HPDE6-E6E7 (cell line): ENCODE measurements at regions not wholly inside any gene's neighbourhood (a gene's known extent, or its start where the extent isn't known, plus 50 kb on each side); places are given as distances from the start of the nearest gene placed in this dataset.
"Not testable (repeated sequence)": the region's sequence is repeated elsewhere in the genome, so short reads cannot be mapped to it uniquely, and the experiment has no call there.

Experiments used
- DNase-seq: peaks from one replicate; pipeline ENCODE4 v3.0.0; 2011; ENCODE audit warnings: missing footprints; ENCODE audit errors: extremely low spot score

- no peak for DNase-seq
Measured at GRCh38 chr5:117731446-117731845, 1156.8 kb upstream of the SEMA6A start.

GRCh38 chr5:117720784-117721183, 1146.2 kb upstream of the SEMA6A start:
- DNase-seq: not testable (repeated sequence)

- DNase-seq: no peak
Measured at GRCh38 chr5:117719413-117719812, 1144.8 kb upstream of the SEMA6A start.

GRCh38 chr5:117713585-117714198, 1139.1 kb upstream of the SEMA6A start:
- DNase-seq: no peak

- DNase-seq: no peak
Measured at GRCh38 chr5:117701062-117701461, 1126.4 kb upstream of the SEMA6A start.

GRCh38 chr5:117692606-117693005, 1118.0 kb upstream of the SEMA6A start:
- DNase-seq: no peak

GRCh38 chr5:117691081-117691870, 1116.7 kb upstream of the SEMA6A start:
- DNase-seq: no peak

- DNase-seq: no peak
Measured at GRCh38 chr5:117690612-117691011, 1116.0 kb upstream of the SEMA6A start.

GRCh38 chr5:117686926-117687325, 1112.3 kb upstream of the SEMA6A start:
- no peak for DNase-seq

GRCh38 chr5:117682416-117682815, 1107.8 kb upstream of the SEMA6A start:
- no peak for DNase-seq

GRCh38 chr5:117681431-117682254, 1107.0 kb upstream of the SEMA6A start:
- no peak for DNase-seq

GRCh38 chr5:117680426-117680825, 1105.8 kb upstream of the SEMA6A start:
- no peak for DNase-seq

- DNase-seq: no peak
Measured at GRCh38 chr5:117679046-117679445, 1104.4 kb upstream of the SEMA6A start.

- no peak for DNase-seq
Measured at GRCh38 chr5:117675646-117676045, 1101.0 kb upstream of the SEMA6A start.

- no peak for DNase-seq
Measured at GRCh38 chr5:117671551-117671950, 1096.9 kb upstream of the SEMA6A start.

- DNase-seq: no peak
Measured at GRCh38 chr5:117667105-117667504, 1092.5 kb upstream of the SEMA6A start.

GRCh38 chr5:117665121-117665520, 1090.5 kb upstream of the SEMA6A start:
- no peak for DNase-seq

GRCh38 chr5:117662361-117662760, 1087.7 kb upstream of the SEMA6A start:
- no peak for DNase-seq

- no peak for DNase-seq
Measured at GRCh38 chr5:117657541-117657940, 1082.9 kb upstream of the SEMA6A start.

- no peak for DNase-seq
Measured at GRCh38 chr5:117652958-117653280, 1078.3 kb upstream of the SEMA6A start.

GRCh38 chr5:117652036-117652957, 1077.7 kb upstream of the SEMA6A start:
- no peak for DNase-seq

- DNase-seq: no peak
Measured at GRCh38 chr5:117649821-117650220, 1075.2 kb upstream of the SEMA6A start.
